ENCODE measurements at regions not wholly inside any gene's neighbourhood (a gene's known extent, or its start where the extent isn't known, plus 50 kb on each side); places are given as distances from the start of the nearest gene placed in this dataset.

GRCh38 chr7:153190452-153190851 is 430.9 kb downstream of the ACTR3B start:
- Histone ChIP-seq H3K4me1 (ENCODE audit: control insufficient read depth, insufficient read depth, low read length) (no peaks in the 10 kb centered on the region), H3K27ac (ENCODE audit: extremely low read depth, low read depth, low read length) (no peak overlapping the region), H3K9me3 (ENCODE audit: control insufficient read depth, insufficient read depth, low read depth, low read length) (no peaks in the 10 kb centered on the region), H3K4me3 (ENCODE audit: low read depth, low read length) (no peak overlapping the region), H3K36me3 (ENCODE audit: control insufficient read depth in 2 of 2, insufficient read depth in 1 of 2, low read length in 2 of 2) (no peaks in the 10 kb centered on the region)
- ChIA-PET CTCF (no interaction called here), POLR2A (no interaction called here)
- TF ChIP-seq ZIC2 (tag by site-specific recombination; IDR thresholded peaks at IDR 0.05) (no peak), ZNF791 (tag by site-specific recombination; IDR thresholded peaks at IDR 0.05) (no peak), SETDB1 (IDR thresholded peaks at IDR 0.05; ENCODE audit: insufficient read length, low read length) (no peak), YY1 (tag by site-specific recombination; IDR thresholded peaks at IDR 0.05) (no peak), SP3 (tag by site-specific recombination; IDR thresholded peaks at IDR 0.05) (no peak), ZNF549 (tag by site-specific recombination; IDR thresholded peaks at IDR 0.05) (no peak), ZNF426 (tag by site-specific recombination; IDR thresholded peaks at IDR 0.05) (no peak), ZNF155 (tag by site-specific recombination; IDR thresholded peaks at IDR 0.05) (no peak), ZNF132 (tag by site-specific recombination; IDR thresholded peaks at IDR 0.05; ENCODE audit: borderline replicate concordance) (no peak), PRDM6 (tag by site-specific recombination; IDR thresholded peaks at IDR 0.05) (no peak), ZNF621 (tag by site-specific recombination; IDR thresholded peaks at IDR 0.05) (no peak), ZNF658 (tag by site-specific recombination; IDR thresholded peaks at IDR 0.05) (no peak), ZBTB21 (tag by site-specific recombination; IDR thresholded peaks at IDR 0.05) (no peak), TCF7L2 (IDR thresholded peaks at IDR 0.05; ENCODE audit: borderline replicate concordance, low read depth, low read length) (no peak), ZNF626 (tag by site-specific recombination; IDR thresholded peaks at IDR 0.05) (no peak), CTCF (tag by site-specific recombination; IDR thresholded peaks at IDR 0.05) (no peak), ZFP3 (tag by site-specific recombination; IDR thresholded peaks at IDR 0.05; ENCODE audit: low read depth) (no peak), KLF9 (tag by site-specific recombination; IDR thresholded peaks at IDR 0.05; ENCODE audit: low read depth) (no peak)

- H3K36me3 ChIP-seq (ENCODE audit: control insufficient read depth in 2 of 2, insufficient read depth in 1 of 2, low read length in 2 of 2) = no peaks in the 10 kb centered on the region
- no peaks in the 10 kb centered on the region for H3K4me1 ChIP-seq (ENCODE audit: control insufficient read depth, insufficient read depth, low read length)
- ChIA-PET POLR2A (no interaction called here), CTCF (interaction anchor here (0.7 kb wide), 1 partner anchor 827 kb away, joined by 5 read pairs; no protein-coding TSS in a partner anchor)
- TF ChIP-seq INSM2 (tag by site-specific recombination; IDR thresholded peaks at IDR 0.05) = no peak
- TF ChIP-seq AEBP2 (tag by site-specific recombination; IDR thresholded peaks at IDR 0.05; ENCODE audit: borderline replicate concordance) = no peak
- TF ChIP-seq ZFP69B (tag by site-specific recombination; IDR thresholded peaks at IDR 0.05) = no peak
- no peak for TF ChIP-seq ZNF2 (tag by site-specific recombination; IDR thresholded peaks at IDR 0.05)
- H3K4me3 ChIP-seq (ENCODE audit: low read depth, low read length) = no peak overlapping the region
- H3K27ac ChIP-seq (ENCODE audit: extremely low read depth, low read depth, low read length) = no peak overlapping the region
- no peaks in the 10 kb centered on the region for H3K9me3 ChIP-seq (ENCODE audit: control insufficient read depth, insufficient read depth, low read depth, low read length)
Observed at GRCh38 chr7:153190986-153191385, 431.4 kb downstream of the ACTR3B start.
